Lower leg skin (tissue), 4 donors: ENCODE measurements at regions not wholly inside any gene's neighbourhood (a gene's known extent, or its start where the extent isn't known, plus 50 kb on each side); places are given as distances from the start of the nearest gene placed in this dataset.

ENCODE experiments used
- DNase-seq, 2 donors: peaks; one replicate each; pipeline ENCODE4 v3.0.0-alpha.2; 2019; ENCODE audit warnings: low spot score in 2 of 2
- H3K4me3 ChIP-seq: fragments of 200-600 bp; sonication (generic); 2 replicates; pipeline ENCODE4 v1.5.1; 2017; ENCODE audit warnings: mild to moderate bottlenecking, low read depth; ENCODE audit not compliant: poor library complexity, severe bottlenecking
- CTCF ChIP-seq, 3 donors: fragments of 450-650 bp; IDR thresholded peaks; one replicate each; pipeline ENCODE4 v1.5.1; 2016; ENCODE audit warnings: antibody characterized with exemption in 3 of 3, mild to moderate bottlenecking in 3 of 3, moderate library complexity in 2 of 3
- POLR2A ChIP-seq, 2 donors: fragments of 450-650 bp; IDR thresholded peaks; one replicate each; pipeline ENCODE4 v1.6.1; 2016 to 2017; ENCODE audit warnings: antibody characterized with exemption in 2 of 2, mild to moderate bottlenecking in 1 of 2, moderate library complexity in 1 of 2
- WGBS, 2 donors: methylation state at CpG; one replicate each; pipeline ENCODE4 v1.1.5; 2018; 5-methylcytosine and 5-hydroxymethylcytosine counted together
- intact Hi-C: fragments of 100-400 bp; cut with DNase I; formaldehyde crosslinking; loops from one replicate; pipeline ENCODE4 v1.15.0; 2023; ENCODE audit warnings: low total_unique reads

- H3K4me3 ChIP-seq, result no peak overlapping the region
- 77 to 83% methylated on average over 7 of the region's 7 CpGs for WGBS, 2 donors
- no peak for DNase-seq
- TF ChIP-seq POLR2A (IDR thresholded peaks at IDR 0.05), result no peak
- no peak for TF ChIP-seq CTCF (IDR thresholded peaks at IDR 0.05)
- intact Hi-C loops, result no loop called here
These were observed 80.2 kb upstream of the SNRK start for GRCh38 chr3:43206105-43206504.

- 72 to 84% methylated on average over 3 of the region's 3 CpGs for WGBS, 2 donors
- no peak overlapping the region for H3K4me3 ChIP-seq
- no peak for TF ChIP-seq POLR2A (IDR thresholded peaks at IDR 0.05)
- no peak for TF ChIP-seq CTCF (IDR thresholded peaks at IDR 0.05)
- intact Hi-C loops, result no loop called here
- no peak for DNase-seq
These were observed 83.3 kb upstream of the SNRK start for GRCh38 chr3:43203022-43203421.

- WGBS, 2 donors, result 83 to 100% methylated on average over 1 of the region's 1 CpG
- TF ChIP-seq POLR2A (IDR thresholded peaks at IDR 0.05) (no peak), CTCF (IDR thresholded peaks at IDR 0.05) (no peak)
- intact Hi-C loops, result no loop called here
- H3K4me3 ChIP-seq, result no peak overlapping the region
- no peak for DNase-seq
These were observed 84.8 kb upstream of the SNRK start for GRCh38 chr3:43201581-43201980.

- 81 to 86% methylated on average over 3 of the region's 3 CpGs for WGBS, 2 donors
- intact Hi-C loops, result no loop called here
- no peak overlapping the region for H3K4me3 ChIP-seq
These were observed 86.6 kb upstream of the SNRK start for GRCh38 chr3:43199645-43200306.

GRCh38 chr3:43198791-43199644 is 87.3 kb upstream of the SNRK start:
- WGBS, 2 donors, result 86 to 93% methylated on average over 3 of the region's 3 CpGs
- no peak overlapping the region for H3K4me3 ChIP-seq
- intact Hi-C loops, result no loop called here
- DNase-seq, result no peak
- no peak for TF ChIP-seq CTCF (IDR thresholded peaks at IDR 0.05)
- no peak for TF ChIP-seq POLR2A (IDR thresholded peaks at IDR 0.05)

More at GRCh38 chr3:43199645-43200306, 86.6 kb upstream of the SNRK start:
- TF ChIP-seq POLR2A (IDR thresholded peaks at IDR 0.05) (no peak), CTCF (IDR thresholded peaks at IDR 0.05) (no peak)
- no peak for DNase-seq
